Right lobe of liver (tissue), 6 donors: ENCODE measurements at regions not wholly inside any gene's neighbourhood (a gene's known extent, or its start where the extent isn't known, plus 50 kb on each side); places are given as distances from the start of the nearest gene placed in this dataset.

Source experiments
- ATAC-seq, 4 donors: fragments of 200-7000 bp; cut with Tn5 transposase; one replicate each; pipeline ENCODE4 v1.9.1; 2020; ENCODE audit warnings: mild to moderate bottlenecking in 4 of 4, moderate library complexity in 4 of 4
- DNase-seq, 3 donors: peaks; one replicate each; pipeline ENCODE4 v3.0.0-alpha.2; 2020
- H3K27ac ChIP-seq, 3 donors: fragments of 200-600 bp; one replicate each; pipeline ENCODE4 v1.8.0; 2022
- H3K27me3 ChIP-seq, 2 donors: fragments of 200-600 bp; one replicate each; pipeline ENCODE4 v1.8.0; 2022
- H3K36me3 ChIP-seq, 4 donors: fragments of 200-600 bp; sonication (generic) in 1 of 4; one replicate each; pipeline versions ENCODE4 v1.5.1 to v1.8.0; 2017 to 2022; ENCODE audit warnings: control low read depth in 1 of 4
- H3K4me1 ChIP-seq, 4 donors: fragments of 200-600 bp; sonication (generic) in 1 of 4; one replicate each; pipeline versions ENCODE4 v1.5.1 to v1.8.0; 2017 to 2022; ENCODE audit warnings: control low read depth in 1 of 4
- H3K4me3 ChIP-seq, 3 donors: fragments of 200-600 bp; one replicate each; pipeline ENCODE4 v1.8.0; 2022
- H3K9me3 ChIP-seq, 4 donors: fragments of 200-600 bp; sonication (generic) in 1 of 4; one replicate each; pipeline versions ENCODE4 v1.5.1 to v1.8.0; 2017 to 2022; ENCODE audit warnings: control low read depth in 1 of 4
- CTCF ChIP-seq, 4 donors: fragments of 200-600 bp in 3 of 4; fragments of 450-650 bp in 1 of 4; IDR thresholded peaks; one replicate each; pipeline versions ENCODE4 v1.5.1 to v1.8.0; 2016 to 2022; ENCODE audit warnings: antibody characterized with exemption in 4 of 4, mild to moderate bottlenecking in 2 of 4
- POLR2A ChIP-seq: fragments of 450-650 bp; IDR thresholded peaks from one replicate; pipeline ENCODE4 v1.6.1; 2017; ENCODE audit warnings: antibody characterized with exemption, mild to moderate bottlenecking
- WGBS: methylation state at CpG from one replicate; pipeline ENCODE4 v1.1.6; 2018; ENCODE audit warnings: low coverage, low lambda C conversion rate; ENCODE audit not compliant: insufficient coverage; ENCODE audit errors: missing lambda C conversion rate; 5-methylcytosine and 5-hydroxymethylcytosine counted together
- intact Hi-C, 2 donors: fragments of 100-400 bp; cut with DNase I; formaldehyde crosslinking; loops; one replicate each; pipeline versions ENCODE4 v1.11.2 to v1.14.1; 2022
- donor health status: DM: no; HTN: yes; CAD: no.
- donor health status: DM: no; HTN: no; CAD: no.
- donor health status: DM: no; HTN: no; CAD: no.
- donor health status: DM: no; HTN: yes; CAD: no.
- donor health status: DM: no; HTN: yes; CAD: no.

- TF ChIP-seq CTCF (IDR thresholded peaks at IDR 0.05) (no peak), POLR2A (no peak)
- intact Hi-C loops: no loop called here
- ATAC-seq (peak in 1 of 4 donors; percentile 13), DNase-seq (no peak)
- 78% methylated on average over 6 of the region's 6 CpGs for WGBS
- H3K36me3 ChIP-seq: no peaks in the 10 kb centered on the region
- peaks cover 0 to 4% (median 0%) of the 10 kb centered on the region in 4 donors for H3K4me1 ChIP-seq
- no peak overlapping the region for H3K27ac ChIP-seq
- H3K9me3 ChIP-seq: no peaks in the 10 kb centered on the region
- H3K4me3 ChIP-seq: no peak overlapping the region
- H3K27me3 ChIP-seq: no peaks in the 10 kb centered on the region
Measured at GRCh38 chr5:68423154-68423811, 207.7 kb downstream of the PIK3R1 start.

GRCh38 chr5:68424799-68425537 lies 209.4 kb downstream of the PIK3R1 start:
- TF ChIP-seq CTCF (IDR thresholded peaks at IDR 0.05) (no peak), POLR2A (no peak)
- no peaks in the 10 kb centered on the region for H3K36me3 ChIP-seq
- no peaks in the 10 kb centered on the region for H3K27me3 ChIP-seq
- WGBS: 81% methylated on average over 6 of the region's 6 CpGs
- ATAC-seq (peak; percentile 39 to 64 (median 48)), DNase-seq (no peak)
- H3K4me1 ChIP-seq: peaks cover 0 to under 1% (median 0%) of the 10 kb centered on the region in 4 donors
- H3K9me3 ChIP-seq: no peaks in the 10 kb centered on the region
- H3K4me3 ChIP-seq: no peak overlapping the region
- intact Hi-C loops: no loop called here
- no peak overlapping the region for H3K27ac ChIP-seq

- H3K36me3 ChIP-seq: no peaks in the 10 kb centered on the region
- no peak overlapping the region for H3K4me3 ChIP-seq
- no peaks in the 10 kb centered on the region for H3K27me3 ChIP-seq
- ATAC-seq (no peak), DNase-seq (no peak)
- intact Hi-C loops: no loop called here
- no peaks in the 10 kb centered on the region for H3K4me1 ChIP-seq
- TF ChIP-seq CTCF (IDR thresholded peaks at IDR 0.05) (no peak), POLR2A (no peak)
- H3K27ac ChIP-seq: no peak overlapping the region
- WGBS: 91% methylated on average over 4 of the region's 4 CpGs
- no peaks in the 10 kb centered on the region for H3K9me3 ChIP-seq
Measured at GRCh38 chr5:68426586-68426985, 211.0 kb downstream of the PIK3R1 start.

GRCh38 chr5:68428231-68428811 lies 212.8 kb downstream of the PIK3R1 start:
- Histone ChIP-seq H3K27me3 (no peaks in the 10 kb centered on the region), H3K9me3 (no peaks in the 10 kb centered on the region), H3K36me3 (no peaks in the 10 kb centered on the region), H3K4me1 (no peaks in the 10 kb centered on the region), H3K4me3 (no peak overlapping the region), H3K27ac (no peak overlapping the region)
- TF ChIP-seq POLR2A (no peak), CTCF (IDR thresholded peaks at IDR 0.05) (no peak)
- intact Hi-C loops: no loop called here
- 93% methylated on average over 2 of the region's 9 CpGs for WGBS
- ATAC-seq (peak in 1 of 4 donors; percentile 26), DNase-seq (no peak)
